HCT116 (cell line): ENCODE measurements at regions not wholly inside any gene's neighbourhood (a gene's known extent, or its start where the extent isn't known, plus 50 kb on each side); places are given as distances from the start of the nearest gene placed in this dataset.

Experiments used
- ATAC-seq: fragments of 200-7000 bp; cut with Tn5 transposase; 2 replicates; pipeline ENCODE4 v1.9.1; 2020; ENCODE audit warnings: mild to moderate bottlenecking, moderate library complexity
- BruUV-seq: library from RNA; stranded (reverse); fragments of 400-500 nt; replicated peaks from 2 replicates; lab custom pipeline; 2021; lab: Mats Ljungman, UMichigan
- CTCF ChIA-PET: fragments of 300-600 bp; sonication (Branson Sonifier 250); formaldehyde crosslinking; loops from one replicate; lab custom pipeline; 2021; ENCODE audit warnings: antibody characterized with exemption; lab: Charles Lee
- POLR2A ChIA-PET: fragments of 300-600, 350-600 bp; sonication (Branson Sonifier 250); formaldehyde crosslinking; loops from one replicate; lab custom pipeline; 2021; ENCODE audit warnings: antibody characterized with exemption; lab: Charles Lee
- RAD21 ChIA-PET, 2 experiments: fragments of 300-600 bp; sonication (Branson Sonifier 250); formaldehyde crosslinking; loops; one replicate each; lab custom pipeline; 2023; ENCODE audit warnings: low total read pairs in 2 of 2; ENCODE audit not compliant: uncharacterized antibody in 2 of 2, unreplicated experiment in 2 of 2, low non-redundant PET in 1 of 2; lab: Charles Lee
- DNase-seq: peaks from one replicate; pipeline ENCODE4 v3.0.0-alpha.2; 2010; ENCODE audit warnings: low read depth, low spot score
- H2AFZ ChIP-seq: fragments of 200-600 bp; shearing (Covaris generic), sonication (generic); 2 replicates; pipeline ENCODE4 v1.6.1; 2017; ENCODE audit warnings: low read depth, mixed run types, mixed read lengths, antibody characterized with exemption, low read length; ENCODE audit not compliant: poor library complexity, severe bottlenecking
- H3K27ac ChIP-seq: 2 replicates; pipeline ENCODE4 v1.5.1; 2012; ENCODE audit warnings: low read depth, low read length
- H3K27me3 ChIP-seq: fragments of 200-600 bp; sonication (generic); 2 replicates; pipeline ENCODE4 v1.6.1; 2016; ENCODE audit warnings: mixed run types, low read length, mixed read lengths; ENCODE audit not compliant: insufficient read depth
- H3K36me3 ChIP-seq, 2 experiments: fragments of 200-500 bp in 1 of 2; fragments of 200-600 bp in 1 of 2; sonication (Bioruptor generic) in 1 of 2; sonication (generic) in 1 of 2; 2 replicates each; pipeline versions ENCODE4 v1.5.1 to v1.6.1; 2014 to 2016; ENCODE audit warnings: low read length in 2 of 2, inconsistent platforms in 1 of 2, mixed read lengths in 1 of 2, mixed run types in 1 of 2; ENCODE audit not compliant: insufficient read depth in 2 of 2, control insufficient read depth in 1 of 2
- H3K4me1 ChIP-seq, 2 experiments: fragments of 200-600 bp in 1 of 2; sonication (generic) in 1 of 2; 2 replicates each; pipeline versions ENCODE4 v1.5.1 to v1.6.1; 2012 to 2017; ENCODE audit warnings: low read length in 2 of 2, inconsistent platforms in 1 of 2, mild to moderate bottlenecking in 1 of 2, mixed read lengths in 1 of 2, mixed run types in 1 of 2, moderate library complexity in 1 of 2; ENCODE audit not compliant: insufficient read depth in 2 of 2, control insufficient read depth in 1 of 2
- H3K4me2 ChIP-seq: fragments of 200-600 bp; sonication (generic); 2 replicates; pipeline ENCODE4 v1.6.1; 2017; ENCODE audit warnings: mixed run types, low read length, mixed read lengths
- H3K4me3 ChIP-seq, 2 experiments: fragments of 200-600 bp in 1 of 2; sonication (generic) in 1 of 2; replicated peaks in 1 of 2; 2 replicates each; pipeline ENCODE4 v1.5.1; 2011 to 2016; ENCODE audit warnings: low read length in 2 of 2, control low read depth in 1 of 2, low read depth in 1 of 2, mild to moderate bottlenecking in 1 of 2, mixed read lengths in 1 of 2, mixed run types in 1 of 2
- H3K79me2 ChIP-seq: fragments of 200-600 bp; sonication (generic); 2 replicates; pipeline ENCODE4 v1.6.1; 2017; ENCODE audit warnings: mild to moderate bottlenecking, mixed run types, low read length, moderate library complexity, mixed read lengths; ENCODE audit not compliant: insufficient read depth
- H3K9ac ChIP-seq: fragments of 200-600 bp; sonication (generic); 2 replicates; pipeline ENCODE4 v1.6.1; 2016; ENCODE audit warnings: low read length, mixed read lengths
- H3K9me2 ChIP-seq: fragments of 200-600 bp; sonication (generic), shearing (Covaris generic); 2 replicates; pipeline ENCODE4 v1.6.1; 2017; ENCODE audit warnings: mixed run types, mild to moderate bottlenecking, moderate library complexity; ENCODE audit not compliant: insufficient read depth
- H3K9me3 ChIP-seq, 2 experiments: fragments of 200-500 bp in 1 of 2; fragments of 200-600 bp in 1 of 2; sonication (Bioruptor generic) in 1 of 2; sonication (generic) in 1 of 2; 2 replicates each; pipeline ENCODE4 v1.6.1; 2014 to 2017; ENCODE audit warnings: low read length in 2 of 2, mixed read lengths in 2 of 2, inconsistent platforms in 1 of 2, low read depth in 1 of 2, mild to moderate bottlenecking in 1 of 2, mixed run types in 1 of 2, moderate library complexity in 1 of 2; ENCODE audit not compliant: control insufficient read depth in 1 of 2, insufficient read depth in 1 of 2
- H4K20me1 ChIP-seq: fragments of 200-600 bp; sonication (generic), shearing (Covaris generic); 2 replicates; pipeline ENCODE4 v1.6.1; 2017; ENCODE audit warnings: mixed run types, mild to moderate bottlenecking, moderate library complexity; ENCODE audit not compliant: insufficient read depth
- ELF1 ChIP-seq: IDR thresholded peaks from 2 replicates; pipeline ENCODE4 v1.6.1; 2012; ENCODE audit warnings: low read depth, borderline replicate concordance
- POLR2A ChIP-seq: IDR thresholded peaks from 2 replicates; pipeline ENCODE4 v1.7.0; 2011; ENCODE audit warnings: borderline replicate concordance; ENCODE audit not compliant: insufficient read depth, insufficient read length; ENCODE audit errors: extremely low read depth
- SIN3A ChIP-seq: IDR thresholded peaks from 2 replicates; pipeline ENCODE4 v1.6.1; 2012; ENCODE audit warnings: low read depth
- intact Hi-C: fragments of 100-400 bp; cut with micrococcal nuclease; formaldehyde crosslinking; loops from 2 replicates; pipeline ENCODE4 v1.10.0; 2022
- TF ChIP-seq, protein P1 (sequence below): IDR thresholded peaks from 2 replicates; pipeline ENCODE4 v1.6.1; 2012
- TF ChIP-seq, protein P2 (sequence below): IDR thresholded peaks from 2 replicates; pipeline ENCODE4 v1.6.1; 2011; ENCODE audit warnings: mild to moderate bottlenecking, low read length, moderate library complexity; ENCODE audit not compliant: insufficient replicate concordance; ENCODE audit errors: extremely low read depth
- TF ChIP-seq, protein P3 (sequence below): IDR thresholded peaks from 2 replicates; pipeline ENCODE4 v1.6.1; 2012; ENCODE audit warnings: low read depth

DNA sequence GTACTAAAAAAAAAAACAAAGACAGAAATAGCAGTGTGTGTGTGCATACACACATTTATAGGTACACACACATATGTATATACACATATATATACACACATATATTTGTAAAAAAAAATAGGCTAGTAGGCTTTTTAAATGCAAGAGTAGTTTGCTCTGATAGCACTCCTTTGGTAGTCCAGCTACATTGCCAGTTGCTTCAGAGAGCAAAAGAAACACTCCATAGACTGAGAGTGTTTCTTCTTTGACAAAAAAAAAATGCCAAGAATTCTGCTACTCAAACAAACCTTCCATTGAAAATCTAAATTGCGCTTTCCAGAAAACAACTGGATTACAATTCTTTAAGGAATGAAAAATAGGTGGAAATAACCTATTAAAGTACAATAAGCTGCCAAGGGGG lies 365.9 kb upstream of the GALNT5 start:
- BruUV-seq, result no TSS peak
- Histone ChIP-seq H3K9ac (no peak overlapping the region), H3K27me3 (no peaks in the 10 kb centered on the region), H3K4me3 (no peak overlapping the region), H3K9me3 (no peaks in the 10 kb centered on the region), H3K4me2 (no peak overlapping the region), H3K27ac (no peak overlapping the region), H3K79me2 (no peaks in the 10 kb centered on the region), H3K36me3 (no peaks in the 10 kb centered on the region), H3K4me1 (peaks cover 2 to 38% of the 10 kb centered on the region in 2 experiments; a peak in 2 of 4 replicates), H2AFZ (peak overlapping the region; percentile 93), H3K9me2 (no peaks in the 10 kb centered on the region), H4K20me1 (no peaks in the 10 kb centered on the region)
- POLR2A ChIA-PET, result interaction anchor here (1.6 kb wide), 1 partner anchor 557 kb away, joined by 4 read pairs; no protein-coding TSS in a partner anchor
- RAD21 ChIA-PET, result interaction anchor here in 1 of 2 experiments (0.6 kb wide), 1 partner anchor 513 kb away, joined by 5 read pairs; no protein-coding TSS in a partner anchor
- intact Hi-C loops, result loop anchor here (2.0 kb wide), 6 partner anchors 303 to 1515 kb away; no protein-coding TSS in a partner anchor
- CTCF ChIA-PET, result interaction anchor here (0.7 kb wide), 1 partner anchor 165 kb away, joined by 3 read pairs; no protein-coding TSS in a partner anchor
- TF ChIP-seq ELF1 (no peak), SIN3A (no peak), POLR2A (no peak)
- TF ChIP-seq, protein P1, sequence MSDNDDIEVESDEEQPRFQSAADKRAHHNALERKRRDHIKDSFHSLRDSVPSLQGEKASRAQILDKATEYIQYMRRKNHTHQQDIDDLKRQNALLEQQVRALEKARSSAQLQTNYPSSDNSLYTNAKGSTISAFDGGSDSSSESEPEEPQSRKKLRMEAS, result no peak
- TF ChIP-seq, protein P2, sequence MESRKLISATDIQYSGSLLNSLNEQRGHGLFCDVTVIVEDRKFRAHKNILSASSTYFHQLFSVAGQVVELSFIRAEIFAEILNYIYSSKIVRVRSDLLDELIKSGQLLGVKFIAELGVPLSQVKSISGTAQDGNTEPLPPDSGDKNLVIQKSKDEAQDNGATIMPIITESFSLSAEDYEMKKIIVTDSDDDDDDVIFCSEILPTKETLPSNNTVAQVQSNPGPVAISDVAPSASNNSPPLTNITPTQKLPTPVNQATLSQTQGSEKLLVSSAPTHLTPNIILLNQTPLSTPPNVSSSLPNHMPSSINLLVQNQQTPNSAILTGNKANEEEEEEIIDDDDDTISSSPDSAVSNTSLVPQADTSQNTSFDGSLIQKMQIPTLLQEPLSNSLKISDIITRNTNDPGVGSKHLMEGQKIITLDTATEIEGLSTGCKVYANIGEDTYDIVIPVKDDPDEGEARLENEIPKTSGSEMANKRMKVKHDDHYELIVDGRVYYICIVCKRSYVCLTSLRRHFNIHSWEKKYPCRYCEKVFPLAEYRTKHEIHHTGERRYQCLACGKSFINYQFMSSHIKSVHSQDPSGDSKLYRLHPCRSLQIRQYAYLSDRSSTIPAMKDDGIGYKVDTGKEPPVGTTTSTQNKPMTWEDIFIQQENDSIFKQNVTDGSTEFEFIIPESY, result no peak
- TF ChIP-seq, protein P3, sequence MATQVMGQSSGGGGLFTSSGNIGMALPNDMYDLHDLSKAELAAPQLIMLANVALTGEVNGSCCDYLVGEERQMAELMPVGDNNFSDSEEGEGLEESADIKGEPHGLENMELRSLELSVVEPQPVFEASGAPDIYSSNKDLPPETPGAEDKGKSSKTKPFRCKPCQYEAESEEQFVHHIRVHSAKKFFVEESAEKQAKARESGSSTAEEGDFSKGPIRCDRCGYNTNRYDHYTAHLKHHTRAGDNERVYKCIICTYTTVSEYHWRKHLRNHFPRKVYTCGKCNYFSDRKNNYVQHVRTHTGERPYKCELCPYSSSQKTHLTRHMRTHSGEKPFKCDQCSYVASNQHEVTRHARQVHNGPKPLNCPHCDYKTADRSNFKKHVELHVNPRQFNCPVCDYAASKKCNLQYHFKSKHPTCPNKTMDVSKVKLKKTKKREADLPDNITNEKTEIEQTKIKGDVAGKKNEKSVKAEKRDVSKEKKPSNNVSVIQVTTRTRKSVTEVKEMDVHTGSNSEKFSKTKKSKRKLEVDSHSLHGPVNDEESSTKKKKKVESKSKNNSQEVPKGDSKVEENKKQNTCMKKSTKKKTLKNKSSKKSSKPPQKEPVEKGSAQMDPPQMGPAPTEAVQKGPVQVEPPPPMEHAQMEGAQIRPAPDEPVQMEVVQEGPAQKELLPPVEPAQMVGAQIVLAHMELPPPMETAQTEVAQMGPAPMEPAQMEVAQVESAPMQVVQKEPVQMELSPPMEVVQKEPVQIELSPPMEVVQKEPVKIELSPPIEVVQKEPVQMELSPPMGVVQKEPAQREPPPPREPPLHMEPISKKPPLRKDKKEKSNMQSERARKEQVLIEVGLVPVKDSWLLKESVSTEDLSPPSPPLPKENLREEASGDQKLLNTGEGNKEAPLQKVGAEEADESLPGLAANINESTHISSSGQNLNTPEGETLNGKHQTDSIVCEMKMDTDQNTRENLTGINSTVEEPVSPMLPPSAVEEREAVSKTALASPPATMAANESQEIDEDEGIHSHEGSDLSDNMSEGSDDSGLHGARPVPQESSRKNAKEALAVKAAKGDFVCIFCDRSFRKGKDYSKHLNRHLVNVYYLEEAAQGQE, result no peak
- no peak for DNase-seq
- ATAC-seq, result no peak
